ENCODE measurements at regions not wholly inside any gene's neighbourhood (a gene's known extent, or its start where the extent isn't known, plus 50 kb on each side); places are given as distances from the start of the nearest gene placed in this dataset.
A peak's percentile ranks its signal among the peaks of the same experiment; 100 is the strongest.

GRCh38 chr6:106820412-106820852 is 154.1 kb downstream of the CD24 start:
- Histone ChIP-seq H3K4me3 (replicated peaks in 1 of 4; ENCODE audit: control extremely low read depth in 1 of 4, insufficient read depth in 1 of 4, low read depth in 3 of 4, low read length in 4 of 4) (no peak overlapping the region), H2AFZ (ENCODE audit: low read length) (no peak overlapping the region), H3K36me3 (ENCODE audit: control insufficient read depth, insufficient read depth, low read length) (no peaks in the 10 kb centered on the region), H3K9ac (ENCODE audit: insufficient read depth, low read length) (no peak overlapping the region), H3K79me2 (ENCODE audit: control insufficient read depth, insufficient read depth, low read length) (no peaks in the 10 kb centered on the region), H3K27me3 (ENCODE audit: control insufficient read depth, insufficient read depth, low read length) (no peaks in the 10 kb centered on the region), H3K27ac (ENCODE audit: insufficient read depth, low read length) (no peak overlapping the region), H4K20me1 (ENCODE audit: control insufficient read depth, extremely low read depth, insufficient read depth, low read length) (no peaks in the 10 kb centered on the region), H3K4me2 (ENCODE audit: extremely low read depth, insufficient read depth, low read length) (no peak overlapping the region), H3K9me3 (ENCODE audit: control insufficient read depth, insufficient read depth, low read depth, low read length) (no peaks in the 10 kb centered on the region), H3K4me1 (ENCODE audit: control insufficient read depth, extremely low read depth, insufficient read depth, low read length) (no peaks in the 10 kb centered on the region)
- TF ChIP-seq EZH2 (IDR thresholded peaks at IDR 0.05; ENCODE audit: low read length, missing control alignments): no peak
- TF ChIP-seq, protein P1, sequence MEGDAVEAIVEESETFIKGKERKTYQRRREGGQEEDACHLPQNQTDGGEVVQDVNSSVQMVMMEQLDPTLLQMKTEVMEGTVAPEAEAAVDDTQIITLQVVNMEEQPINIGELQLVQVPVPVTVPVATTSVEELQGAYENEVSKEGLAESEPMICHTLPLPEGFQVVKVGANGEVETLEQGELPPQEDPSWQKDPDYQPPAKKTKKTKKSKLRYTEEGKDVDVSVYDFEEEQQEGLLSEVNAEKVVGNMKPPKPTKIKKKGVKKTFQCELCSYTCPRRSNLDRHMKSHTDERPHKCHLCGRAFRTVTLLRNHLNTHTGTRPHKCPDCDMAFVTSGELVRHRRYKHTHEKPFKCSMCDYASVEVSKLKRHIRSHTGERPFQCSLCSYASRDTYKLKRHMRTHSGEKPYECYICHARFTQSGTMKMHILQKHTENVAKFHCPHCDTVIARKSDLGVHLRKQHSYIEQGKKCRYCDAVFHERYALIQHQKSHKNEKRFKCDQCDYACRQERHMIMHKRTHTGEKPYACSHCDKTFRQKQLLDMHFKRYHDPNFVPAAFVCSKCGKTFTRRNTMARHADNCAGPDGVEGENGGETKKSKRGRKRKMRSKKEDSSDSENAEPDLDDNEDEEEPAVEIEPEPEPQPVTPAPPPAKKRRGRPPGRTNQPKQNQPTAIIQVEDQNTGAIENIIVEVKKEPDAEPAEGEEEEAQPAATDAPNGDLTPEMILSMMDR (conservative IDR thresholded peaks at IDR 0.05 in 1 of 2, IDR thresholded peaks at IDR 0.05 in 1 of 2; ENCODE audit: low read depth in 1 of 2, low read length in 2 of 2): no peak
- DNase-seq (ENCODE audit: low read depth in 2 of 2): peak in 1 of 2 donors; percentile 86

GRCh38 chr6:106811088-106811686 is 163.3 kb downstream of the CD24 start:
- Histone ChIP-seq H3K9me3 (ENCODE audit: control insufficient read depth, insufficient read depth, low read depth, low read length) (no peaks in the 10 kb centered on the region), H3K4me1 (ENCODE audit: control insufficient read depth, extremely low read depth, insufficient read depth, low read length) (no peaks in the 10 kb centered on the region), H3K79me2 (ENCODE audit: control insufficient read depth, insufficient read depth, low read length) (no peaks in the 10 kb centered on the region), H3K36me3 (ENCODE audit: control insufficient read depth, insufficient read depth, low read length) (no peaks in the 10 kb centered on the region), H3K27ac (ENCODE audit: insufficient read depth, low read length) (no peak overlapping the region), H3K4me2 (ENCODE audit: extremely low read depth, insufficient read depth, low read length) (no peak overlapping the region), H3K9ac (ENCODE audit: insufficient read depth, low read length) (no peak overlapping the region), H3K4me3 (replicated peaks in 1 of 4; ENCODE audit: control extremely low read depth in 1 of 4, insufficient read depth in 1 of 4, low read depth in 3 of 4, low read length in 4 of 4) (no peak overlapping the region), H2AFZ (ENCODE audit: low read length) (no peak overlapping the region), H3K27me3 (ENCODE audit: control insufficient read depth, insufficient read depth, low read length) (no peaks in the 10 kb centered on the region), H4K20me1 (ENCODE audit: control insufficient read depth, extremely low read depth, insufficient read depth, low read length) (no peaks in the 10 kb centered on the region)
- TF ChIP-seq EZH2 (IDR thresholded peaks at IDR 0.05; ENCODE audit: low read length, missing control alignments): no peak
- TF ChIP-seq, protein P1 (conservative IDR thresholded peaks at IDR 0.05 in 1 of 2, IDR thresholded peaks at IDR 0.05 in 1 of 2; ENCODE audit: low read depth in 1 of 2, low read length in 2 of 2): no peak
- DNase-seq (ENCODE audit: low read depth in 2 of 2): no peak

GRCh38 chr6:106808758-106809157 is 165.8 kb downstream of the CD24 start:
- no peaks in the 10 kb centered on the region for H3K4me1 ChIP-seq (ENCODE audit: control insufficient read depth, extremely low read depth, insufficient read depth, low read length)
- H3K4me3 ChIP-seq (replicated peaks in 1 of 4; ENCODE audit: control extremely low read depth in 1 of 4, insufficient read depth in 1 of 4, low read depth in 3 of 4, low read length in 4 of 4): no peak overlapping the region
- no peaks in the 10 kb centered on the region for H4K20me1 ChIP-seq (ENCODE audit: control insufficient read depth, extremely low read depth, insufficient read depth, low read length)
- no peaks in the 10 kb centered on the region for H3K79me2 ChIP-seq (ENCODE audit: control insufficient read depth, insufficient read depth, low read length)
- H3K9me3 ChIP-seq (ENCODE audit: control insufficient read depth, insufficient read depth, low read depth, low read length): no peaks in the 10 kb centered on the region
- no peaks in the 10 kb centered on the region for H3K36me3 ChIP-seq (ENCODE audit: control insufficient read depth, insufficient read depth, low read length)
- no peak overlapping the region for H3K27ac ChIP-seq (ENCODE audit: insufficient read depth, low read length)
- H3K27me3 ChIP-seq (ENCODE audit: control insufficient read depth, insufficient read depth, low read length): no peaks in the 10 kb centered on the region
- DNase-seq (ENCODE audit: low read depth in 2 of 2): no peak
- TF ChIP-seq, protein P1 (conservative IDR thresholded peaks at IDR 0.05 in 1 of 2, IDR thresholded peaks at IDR 0.05 in 1 of 2; ENCODE audit: low read depth in 1 of 2, low read length in 2 of 2): no peak
- no peak for TF ChIP-seq EZH2 (IDR thresholded peaks at IDR 0.05; ENCODE audit: low read length, missing control alignments)
- no peak overlapping the region for H3K9ac ChIP-seq (ENCODE audit: insufficient read depth, low read length)
- no peak overlapping the region for H3K4me2 ChIP-seq (ENCODE audit: extremely low read depth, insufficient read depth, low read length)
- H2AFZ ChIP-seq (ENCODE audit: low read length): no peak overlapping the region
